ENCODE measurements at regions not wholly inside any gene's neighbourhood (a gene's known extent, or its start where the extent isn't known, plus 50 kb on each side); places are given as distances from the start of the nearest gene placed in this dataset.

DNA sequence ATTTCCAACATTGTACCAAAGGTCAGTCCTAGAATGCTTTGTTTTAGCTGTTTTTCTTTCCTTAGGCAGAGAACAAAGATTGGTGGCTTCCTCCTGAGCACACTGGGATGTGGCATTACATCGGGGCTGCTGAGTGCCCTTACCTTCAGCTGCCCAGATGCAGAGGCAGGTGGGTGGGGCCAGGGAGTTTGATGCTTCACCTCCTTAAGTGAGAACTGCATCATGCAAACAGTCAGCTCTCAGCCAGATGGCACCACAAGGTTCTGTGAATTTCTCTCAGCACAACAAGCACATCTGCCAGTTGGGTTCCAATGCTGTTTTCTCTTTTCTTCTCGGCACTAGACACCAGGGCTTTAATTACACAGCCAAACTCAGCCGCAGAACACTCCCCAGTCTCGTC is 87.4 kb upstream of the UBL3 start:
- in situ Hi-C loops (cut with MboI; ENCODE audit: low sequenced_read_pairs) = loop anchor here (25.0 kb wide), 1 partner anchor 174 kb away; no protein-coding TSS in a partner anchor

DNA sequence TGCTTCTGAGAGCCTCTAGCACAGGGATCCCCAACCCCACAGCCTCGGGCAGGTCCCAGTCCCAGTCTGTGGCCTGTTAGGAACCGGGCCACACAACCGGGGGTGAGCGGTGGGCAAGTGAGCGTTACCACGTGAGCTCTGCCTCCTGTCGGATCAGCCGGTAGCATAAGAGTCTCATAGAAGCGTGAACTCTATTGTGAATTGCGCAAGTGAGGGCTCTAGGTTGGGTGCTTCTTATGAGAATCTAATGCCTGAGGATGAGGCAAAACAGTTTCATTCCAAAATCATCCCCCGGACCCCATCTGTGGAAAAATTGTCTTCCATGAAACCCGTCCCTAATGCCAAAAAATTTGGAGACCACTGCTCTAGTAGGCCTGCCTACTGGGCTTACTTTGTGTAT is 87.0 kb upstream of the UBL3 start:
- in situ Hi-C loops (cut with MboI; ENCODE audit: low sequenced_read_pairs) = loop anchor here (25.0 kb wide), 1 partner anchor 175 kb away; no protein-coding TSS in a partner anchor

DNA sequence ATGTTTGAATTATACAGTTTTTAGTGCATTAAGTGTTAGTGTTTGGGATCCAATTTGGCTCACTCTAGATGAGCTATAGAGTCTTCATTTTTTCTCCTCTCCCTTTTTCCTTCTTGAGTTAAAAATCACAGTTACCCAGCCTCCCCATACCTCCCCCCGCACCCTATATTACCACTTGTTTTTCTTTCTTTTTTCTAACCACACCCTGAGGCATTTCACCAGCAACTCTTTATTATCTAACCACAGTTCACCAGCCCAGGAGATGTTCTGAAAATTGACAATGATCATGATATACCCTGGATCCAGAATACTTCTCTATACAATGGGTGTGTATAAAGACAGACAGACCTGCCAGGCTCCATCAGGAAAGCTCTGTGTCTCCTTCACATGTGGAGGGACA is 86.5 kb upstream of the UBL3 start:
- in situ Hi-C loops (cut with MboI; ENCODE audit: low sequenced_read_pairs) = loop anchor here (25.0 kb wide), 1 partner anchor 175 kb away; no protein-coding TSS in a partner anchor

DNA sequence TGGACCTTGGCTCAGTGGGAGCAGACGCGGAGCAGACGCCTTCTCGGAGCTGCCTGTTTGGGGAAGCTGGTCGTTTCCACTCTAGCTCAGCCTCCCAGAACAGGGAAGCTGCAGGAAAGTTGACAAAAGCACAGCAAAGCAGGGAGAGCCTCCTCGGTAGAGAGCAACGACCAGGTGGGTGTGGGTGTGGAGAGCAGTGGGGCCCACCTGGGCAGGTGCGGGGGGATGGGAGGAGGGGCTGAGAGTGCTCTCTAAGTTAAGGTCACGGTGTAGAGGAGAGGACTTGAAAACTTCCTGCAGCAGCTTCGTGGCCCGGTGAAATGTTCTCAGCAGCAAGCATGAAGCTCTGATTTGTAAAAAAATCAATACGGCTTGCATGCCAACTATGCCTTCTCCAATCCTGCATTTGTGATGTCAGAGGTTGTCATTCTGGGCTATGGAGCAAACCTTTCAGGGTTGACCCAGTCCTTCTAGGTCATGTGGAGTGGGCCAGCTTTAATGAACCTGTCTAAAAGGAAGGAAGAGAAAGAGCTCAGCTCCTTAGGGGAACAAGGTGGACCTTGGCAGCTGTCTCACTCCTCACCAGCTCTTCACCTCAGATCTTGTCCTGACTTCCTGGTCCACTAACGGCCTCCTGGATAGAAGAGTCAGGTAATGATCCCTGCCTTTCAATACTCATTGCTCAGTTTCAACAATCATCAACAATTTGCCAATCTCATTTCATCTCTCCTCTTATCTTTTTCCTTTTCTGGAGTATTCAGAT is 85.8 kb upstream of the UBL3 start:
- in situ Hi-C loops (cut with MboI; ENCODE audit: low sequenced_read_pairs) = loop anchor here (25.0 kb wide), 1 partner anchor 176 kb away; no protein-coding TSS in a partner anchor

DNA sequence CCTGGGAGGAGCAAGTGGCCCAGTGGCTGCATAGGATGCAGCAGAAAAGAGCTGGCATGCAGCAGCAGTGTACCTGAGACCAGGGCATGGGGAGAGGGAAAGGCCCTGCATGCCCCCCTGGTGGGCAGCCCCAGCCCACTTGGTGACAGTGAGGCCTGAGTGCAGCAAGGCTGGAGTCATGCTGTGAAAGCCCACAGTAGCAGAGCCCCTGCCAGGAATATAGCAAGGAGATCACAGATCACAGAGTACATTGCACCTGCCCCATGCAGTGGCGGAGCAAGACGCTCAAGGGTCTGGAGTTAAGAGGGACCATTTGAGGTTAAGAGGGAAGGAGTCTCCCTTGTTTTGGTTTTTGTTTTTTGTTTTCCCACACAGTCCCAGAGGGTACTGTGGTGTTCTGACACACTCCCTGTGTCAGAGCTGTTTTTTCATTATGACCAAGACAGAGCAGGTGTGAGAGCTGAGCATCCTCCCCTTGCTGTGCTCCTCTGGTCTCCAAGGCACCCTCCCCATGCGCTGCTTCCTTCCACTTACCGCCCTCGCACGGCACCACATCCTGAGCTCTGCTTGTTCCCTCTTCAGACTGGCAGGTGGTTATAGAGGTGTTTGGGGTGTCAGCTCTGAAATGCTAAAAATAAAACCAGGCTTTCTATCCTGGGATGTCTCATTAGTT is 85.0 kb upstream of the UBL3 start:
- in situ Hi-C loops (cut with MboI; ENCODE audit: low sequenced_read_pairs) = loop anchor here (25.0 kb wide), 1 partner anchor 177 kb away; no protein-coding TSS in a partner anchor

DNA sequence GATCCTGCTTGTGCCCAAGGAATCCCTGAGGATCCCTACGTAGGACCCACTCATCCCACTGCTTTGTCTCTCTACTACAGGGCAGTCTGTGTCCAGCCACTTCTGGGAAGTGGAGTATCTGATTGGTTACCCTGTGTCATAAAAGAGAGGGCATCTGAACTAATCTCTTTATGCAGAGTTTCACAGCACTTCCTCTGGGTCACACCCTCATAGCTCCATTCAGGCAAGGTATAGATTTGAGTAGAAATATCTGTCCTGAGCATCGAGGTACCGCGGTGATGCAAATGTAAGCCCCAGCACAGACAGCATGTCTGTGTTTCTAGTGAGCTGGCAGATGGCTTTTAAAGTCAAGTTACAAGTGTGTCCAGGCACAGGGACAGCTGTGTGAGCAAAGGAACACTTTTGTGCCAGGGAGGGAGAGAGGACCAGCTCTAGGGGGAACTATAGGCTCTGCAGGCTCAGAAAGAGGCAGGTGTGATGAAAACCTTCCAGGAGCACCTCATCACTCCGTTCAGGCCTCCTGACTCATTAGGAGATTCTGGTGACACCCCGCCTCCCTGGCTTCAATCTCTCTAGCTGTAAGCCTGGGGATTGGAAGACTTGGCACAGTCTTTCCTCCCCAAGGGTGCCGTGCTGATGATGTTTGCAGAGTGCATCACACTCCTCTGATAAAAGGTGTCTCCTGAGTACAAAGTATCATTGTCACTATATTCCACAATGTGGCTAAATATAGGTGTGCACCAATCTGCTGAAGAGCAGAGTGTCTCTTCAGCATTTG is 84.3 kb upstream of the UBL3 start:
- in situ Hi-C loops (cut with MboI; ENCODE audit: low sequenced_read_pairs) = loop anchor here (25.0 kb wide), 1 partner anchor 178 kb away; no protein-coding TSS in a partner anchor

DNA sequence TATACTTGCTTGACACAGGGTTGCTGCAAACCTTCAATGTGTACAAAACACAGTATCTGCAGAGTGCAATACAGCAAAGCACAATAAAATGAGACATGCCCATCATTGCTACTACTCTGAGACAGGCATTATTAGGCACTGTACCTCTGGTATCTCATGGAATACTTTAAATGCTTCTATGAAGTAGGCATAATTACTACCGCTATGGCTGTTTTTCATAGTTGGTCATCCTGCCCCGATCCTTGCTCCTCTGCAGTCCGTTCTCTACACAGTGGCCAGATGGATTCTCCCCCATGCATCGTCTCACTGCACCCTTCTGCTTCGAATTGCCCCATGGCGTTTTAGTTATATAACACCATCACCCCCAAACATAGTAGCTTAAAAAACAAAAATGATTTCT is 83.0 kb upstream of the UBL3 start:
- in situ Hi-C loops (cut with MboI; ENCODE audit: low sequenced_read_pairs) = loop anchor here (25.0 kb wide), 1 partner anchor 179 kb away; no protein-coding TSS in a partner anchor

DNA sequence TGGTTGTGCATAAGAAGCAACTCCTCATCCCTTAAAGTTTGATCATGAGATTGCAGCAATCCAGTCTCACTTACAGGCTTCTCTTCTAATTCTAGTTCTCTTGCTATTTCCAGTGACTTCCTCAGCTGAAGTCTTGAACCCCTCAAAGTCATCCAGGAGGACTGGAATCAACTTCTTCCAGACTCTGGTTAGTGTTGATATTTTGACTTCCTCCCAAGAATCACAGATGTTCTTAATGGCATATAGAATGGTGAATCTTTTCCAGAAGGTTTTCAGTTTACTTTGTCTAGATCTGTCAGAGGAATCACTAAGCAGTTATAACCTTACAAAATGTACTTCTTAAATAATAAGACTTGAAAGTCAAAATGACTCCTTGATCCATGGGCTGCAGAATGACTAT is 81.3 kb upstream of the UBL3 start:
- in situ Hi-C loops (cut with MboI; ENCODE audit: low sequenced_read_pairs) = loop anchor here (25.0 kb wide), 1 partner anchor 181 kb away; no protein-coding TSS in a partner anchor

DNA sequence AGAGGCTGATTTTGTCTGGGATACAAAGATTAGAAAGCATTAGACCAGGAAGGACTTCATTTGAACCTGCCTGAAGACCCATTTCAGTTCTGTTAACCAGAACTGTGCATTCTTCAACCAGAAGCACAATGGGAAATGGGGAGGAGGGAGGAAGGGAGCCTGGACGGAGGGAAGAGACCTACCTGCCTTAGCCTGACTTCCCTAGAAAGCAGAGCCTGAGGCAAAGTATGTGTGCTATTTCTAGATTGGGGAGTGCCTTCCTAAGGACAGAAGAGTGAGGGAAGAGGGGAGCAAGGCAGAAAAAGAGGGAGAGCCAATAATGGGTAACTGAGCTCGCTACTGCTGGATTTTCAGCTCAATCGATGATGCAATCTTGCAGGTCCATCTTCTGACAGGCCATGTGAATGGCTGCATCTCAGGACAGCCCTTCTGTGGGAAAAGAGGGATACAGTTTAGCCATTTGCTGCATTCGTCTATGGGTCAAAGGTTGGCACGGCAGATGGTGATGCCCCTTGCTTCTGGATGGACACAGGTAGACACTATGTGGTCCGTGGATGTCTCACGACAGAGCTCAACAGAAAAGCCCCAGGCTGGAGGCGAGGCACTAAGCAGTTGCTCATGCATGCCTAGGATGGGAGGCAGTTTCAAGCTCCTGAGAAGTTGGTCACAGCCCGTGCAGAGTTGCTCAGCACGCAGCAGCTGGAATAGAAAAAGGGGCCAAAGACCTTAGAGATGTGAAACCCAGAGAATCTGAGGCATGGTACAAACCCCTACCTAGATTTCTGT is 78.8 kb upstream of the UBL3 start:
- in situ Hi-C loops (cut with MboI; ENCODE audit: low sequenced_read_pairs) = loop anchor here (25.0 kb wide), 1 partner anchor 183 kb away; no protein-coding TSS in a partner anchor

DNA sequence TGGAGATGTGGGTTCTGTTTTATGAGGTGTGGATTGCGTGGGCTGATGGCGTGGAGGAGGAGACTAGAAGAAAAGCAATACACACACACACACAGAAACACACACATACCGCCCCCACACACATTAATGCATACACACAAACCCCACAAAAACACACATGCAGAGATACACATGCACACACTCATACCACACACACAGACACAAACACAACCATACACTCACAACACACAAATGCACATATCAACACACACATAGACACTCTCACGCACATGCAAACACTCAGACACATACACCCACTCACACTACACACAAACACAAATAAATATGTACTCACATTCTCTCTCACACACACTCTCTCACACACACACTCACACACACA is 75.7 kb upstream of the UBL3 start:
- in situ Hi-C loops (cut with MboI; ENCODE audit: low sequenced_read_pairs) = loop anchor here (25.0 kb wide), 1 partner anchor 186 kb away; no protein-coding TSS in a partner anchor

DNA sequence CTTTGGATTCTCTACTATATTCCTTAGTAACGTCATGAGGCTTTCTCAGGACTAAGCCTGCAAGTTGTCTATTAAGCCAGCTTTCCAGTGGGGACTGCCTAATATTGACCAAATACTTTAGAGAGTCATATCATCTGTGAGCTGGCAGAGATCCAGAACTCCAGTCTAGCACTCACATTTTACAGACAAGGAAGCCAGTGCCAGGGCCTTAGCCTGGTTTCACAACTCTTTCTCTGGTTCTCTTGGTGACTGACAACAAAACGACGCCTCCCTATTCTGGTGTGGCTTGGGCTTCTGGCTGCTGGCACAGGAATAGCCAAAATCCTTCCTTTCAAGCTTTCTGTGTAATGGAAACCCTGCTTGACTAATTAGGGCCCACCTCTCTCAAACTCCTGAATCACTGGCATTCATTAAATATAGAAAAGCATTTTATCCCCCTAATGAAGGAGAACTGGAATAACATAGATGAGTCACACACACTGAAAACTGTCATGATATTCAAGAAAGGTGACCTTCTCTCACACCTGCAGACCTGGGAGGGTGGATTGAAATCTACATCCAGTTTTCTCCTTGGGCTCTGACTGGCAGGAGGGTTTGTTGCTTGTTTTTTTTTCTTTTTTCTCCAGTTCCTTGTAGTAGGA is 75.2 kb upstream of the UBL3 start:
- in situ Hi-C loops (cut with MboI; ENCODE audit: low sequenced_read_pairs) = loop anchor here (25.0 kb wide), 1 partner anchor 187 kb away; no protein-coding TSS in a partner anchor

DNA sequence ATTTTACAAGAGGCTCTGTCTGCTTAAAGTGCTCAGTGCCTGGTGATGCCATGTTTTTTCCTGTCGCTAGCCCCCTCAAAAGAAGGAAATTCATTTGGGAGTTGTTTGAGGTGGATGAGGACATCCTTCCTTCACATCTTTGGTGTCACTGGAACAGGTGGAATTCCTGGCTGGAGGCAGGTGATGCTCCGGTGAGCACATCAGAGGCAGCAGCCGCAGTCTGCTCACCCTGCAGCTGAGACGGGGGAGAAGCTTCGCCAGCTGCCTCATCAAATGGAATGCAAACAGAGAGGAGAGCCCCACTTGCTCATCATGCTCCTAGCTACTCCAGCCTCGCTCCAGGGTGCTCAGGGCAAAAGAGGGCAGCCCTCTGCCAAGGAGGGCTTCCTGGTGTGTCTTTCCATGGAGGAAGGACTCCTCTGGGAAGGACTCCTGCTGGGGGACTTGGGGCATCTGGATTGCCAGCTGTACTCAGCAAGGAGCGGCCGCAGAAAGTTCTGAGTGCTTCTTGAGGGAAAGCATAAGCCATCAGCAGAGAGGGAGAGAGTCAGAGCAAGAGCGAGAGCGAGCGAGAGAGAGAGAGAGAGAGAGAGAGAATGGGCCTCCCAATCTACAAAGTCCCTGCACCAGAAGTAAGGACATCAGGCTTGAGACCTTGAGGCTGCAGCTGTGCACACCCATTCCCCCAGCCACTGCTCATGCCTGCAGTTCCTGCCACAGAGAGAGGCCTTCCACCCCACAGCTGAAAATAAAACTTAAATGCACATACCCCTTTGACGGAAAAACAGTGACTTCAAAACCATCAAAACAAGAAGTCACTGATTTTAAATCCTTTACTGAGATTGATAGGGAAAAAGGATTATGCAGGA is 74.3 kb upstream of the UBL3 start:
- in situ Hi-C loops (cut with MboI; ENCODE audit: low sequenced_read_pairs) = loop anchor here (25.0 kb wide), 1 partner anchor 188 kb away; no protein-coding TSS in a partner anchor

DNA sequence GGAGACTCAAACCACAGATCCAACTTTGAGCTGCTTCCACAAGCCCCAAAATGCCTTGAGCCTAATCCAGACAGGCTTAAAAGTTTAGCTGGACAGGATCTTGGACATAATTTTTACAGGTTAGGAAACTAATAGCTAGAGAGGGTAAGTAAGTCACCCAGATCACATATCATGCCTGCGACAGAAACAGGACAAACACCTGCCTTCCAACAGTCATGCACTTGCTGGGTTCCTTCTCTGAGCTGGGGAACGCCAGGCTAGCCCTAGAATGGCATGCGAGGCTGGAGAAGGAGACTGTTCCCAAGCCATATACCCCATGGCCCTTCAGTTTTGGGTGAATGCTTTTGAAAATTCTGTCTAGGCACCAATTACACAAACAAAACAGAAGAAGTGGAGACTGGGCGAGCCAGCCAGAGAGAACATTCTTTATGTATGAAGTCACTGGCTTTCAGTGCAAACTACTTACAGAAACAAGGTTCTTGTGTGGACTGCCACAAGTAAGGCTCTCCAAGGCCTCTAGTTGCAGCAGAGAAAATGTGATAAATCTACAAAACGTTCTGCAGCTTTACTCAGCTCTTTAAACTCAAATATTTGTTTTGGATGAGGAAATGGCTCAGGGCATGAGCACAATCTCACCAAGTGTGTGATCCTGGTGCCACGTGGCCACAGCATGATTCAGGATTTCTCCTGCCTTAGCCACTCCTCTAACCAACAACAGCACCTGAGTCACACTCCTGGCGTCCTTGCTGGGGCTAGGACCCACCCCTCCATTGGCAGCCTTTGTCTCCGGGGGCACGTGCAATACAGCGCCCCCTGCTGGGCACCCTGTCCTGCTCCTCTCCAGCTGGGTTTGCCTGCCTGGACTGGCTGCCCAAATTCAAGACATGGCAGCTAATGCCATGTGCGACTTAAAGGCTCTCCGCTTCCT is 73.4 kb upstream of the UBL3 start:
- in situ Hi-C loops (cut with MboI; ENCODE audit: low sequenced_read_pairs) = no loop called here

DNA sequence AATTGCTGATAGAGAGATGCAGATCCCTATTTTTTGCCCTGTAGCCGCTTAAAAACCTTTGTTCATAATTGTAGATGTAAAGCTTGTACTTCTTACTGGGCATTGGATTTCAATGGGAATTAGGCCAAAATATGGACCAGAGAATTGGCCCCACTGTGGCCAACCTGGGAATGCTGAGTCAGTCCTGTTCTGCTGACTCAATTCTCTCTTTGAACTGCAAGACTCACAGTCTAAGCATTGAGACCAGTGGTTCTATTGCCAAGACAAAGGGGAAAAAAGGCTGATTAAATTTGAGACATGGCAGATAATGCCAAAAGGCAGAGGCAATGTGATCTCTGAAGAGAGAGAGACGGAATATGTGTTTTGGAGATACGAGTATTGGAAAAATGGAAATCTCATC is 72.5 kb upstream of the UBL3 start:
- in situ Hi-C loops (cut with MboI; ENCODE audit: low sequenced_read_pairs) = no loop called here

DNA sequence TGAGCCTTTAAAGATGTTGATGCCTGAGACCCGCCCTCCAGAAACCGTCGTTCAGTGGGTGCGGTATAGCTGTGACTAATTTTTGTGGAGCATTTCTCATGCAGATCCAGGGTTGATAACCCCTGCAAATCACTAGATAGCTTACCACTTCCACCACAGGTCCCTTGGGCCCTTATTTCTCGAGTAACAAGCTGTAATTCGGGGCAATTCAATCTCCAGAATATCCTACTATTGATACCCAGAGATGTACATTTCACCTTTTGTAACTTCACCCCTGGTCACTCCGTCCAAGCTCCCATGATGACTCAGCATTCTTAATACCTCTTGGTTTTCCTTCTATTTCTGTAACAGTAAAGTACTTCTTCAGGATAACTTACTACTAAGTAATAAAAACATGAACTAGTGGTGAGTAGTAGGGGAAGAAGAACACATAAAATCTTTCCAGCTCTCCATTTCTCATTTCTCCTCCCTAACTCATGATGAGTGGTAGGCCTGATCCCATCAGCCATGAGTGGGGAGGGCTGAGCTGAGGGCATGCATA is 71.9 kb upstream of the UBL3 start:
- in situ Hi-C loops (cut with MboI; ENCODE audit: low sequenced_read_pairs) = no loop called here

DNA sequence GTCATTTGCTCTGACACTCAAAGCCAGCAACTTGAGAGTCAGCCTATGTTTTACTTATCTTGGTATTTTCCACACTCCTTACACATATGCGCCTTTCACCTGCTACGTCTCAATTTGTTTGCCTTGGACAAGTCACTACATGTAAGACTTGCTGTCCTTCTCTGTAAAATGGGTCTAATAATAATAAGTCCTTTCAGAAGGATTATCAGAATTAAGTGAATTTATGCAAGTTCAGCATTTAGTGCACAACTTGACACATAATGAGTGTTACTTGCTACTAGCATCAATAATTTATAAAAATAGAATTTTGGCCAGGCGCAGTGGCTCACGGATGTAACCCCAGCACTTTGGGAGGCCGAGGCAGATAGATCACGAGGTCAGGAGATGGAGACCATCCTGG is 71.1 kb upstream of the UBL3 start:
- in situ Hi-C loops (cut with MboI; ENCODE audit: low sequenced_read_pairs) = no loop called here

DNA sequence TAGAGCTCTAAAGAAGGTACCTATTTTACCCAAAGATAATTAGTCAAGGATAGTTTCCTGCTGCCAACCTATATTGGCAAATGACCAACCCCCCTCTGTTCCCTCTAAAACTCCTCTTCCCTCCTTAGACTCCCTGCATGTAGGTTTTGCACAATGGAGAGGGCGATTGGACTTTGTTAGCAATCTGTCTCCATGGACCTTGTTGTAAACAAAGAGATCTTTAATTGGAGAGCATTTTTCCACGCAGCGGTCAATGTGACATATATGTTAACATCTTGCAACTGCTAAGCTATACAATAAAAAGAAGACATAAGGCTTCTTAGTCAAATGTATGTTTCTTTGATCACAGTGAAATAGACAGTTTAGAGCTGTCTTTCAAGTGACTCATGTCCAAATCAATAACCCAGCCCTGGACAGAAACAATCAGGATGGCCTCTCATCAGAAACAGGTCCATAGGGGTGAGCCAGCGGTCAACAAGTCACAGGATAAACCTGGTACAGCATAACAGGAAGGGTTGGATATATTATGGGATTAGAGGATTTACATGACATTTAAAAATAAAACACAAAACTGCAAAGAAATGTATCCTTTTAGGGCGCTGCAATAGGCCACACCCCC is 69.7 kb upstream of the UBL3 start:
- in situ Hi-C loops (cut with MboI; ENCODE audit: low sequenced_read_pairs) = no loop called here

Measured in HL-60/S4 treated with phorbol 12-myristate 13-acetate at 8.2 ng/mL for 4 days and 3 days (cell line).